ENCODE measurements at regions not wholly inside any gene's neighbourhood (a gene's known extent, or its start where the extent isn't known, plus 50 kb on each side); places are given as distances from the start of the nearest gene placed in this dataset.
"Not testable (repeated sequence)": the region's sequence is repeated elsewhere in the genome, so short reads cannot be mapped to it uniquely, and the experiment has no call there.

DNA sequence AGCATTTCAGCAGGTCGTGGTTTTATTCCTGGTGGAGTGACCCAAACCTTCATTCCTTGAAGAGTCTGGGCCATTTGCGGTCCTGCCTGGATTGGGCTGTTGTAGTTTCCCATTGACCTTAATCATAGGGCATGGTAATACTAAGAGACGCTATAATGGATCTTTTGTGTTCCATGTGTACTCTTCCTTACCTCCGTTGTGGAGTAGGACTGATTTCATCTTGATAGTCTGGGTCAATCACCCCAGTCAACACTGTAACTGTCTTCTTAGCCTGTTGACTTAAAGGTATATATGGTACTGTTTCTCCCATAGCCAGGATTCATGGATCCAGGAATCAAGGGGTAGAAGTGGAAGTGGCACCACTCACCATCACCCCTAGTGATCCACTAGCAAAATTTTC is 643.6 kb downstream of the PLOD2 start:
- not testable (repeated sequence) for DNase-seq

DNA sequence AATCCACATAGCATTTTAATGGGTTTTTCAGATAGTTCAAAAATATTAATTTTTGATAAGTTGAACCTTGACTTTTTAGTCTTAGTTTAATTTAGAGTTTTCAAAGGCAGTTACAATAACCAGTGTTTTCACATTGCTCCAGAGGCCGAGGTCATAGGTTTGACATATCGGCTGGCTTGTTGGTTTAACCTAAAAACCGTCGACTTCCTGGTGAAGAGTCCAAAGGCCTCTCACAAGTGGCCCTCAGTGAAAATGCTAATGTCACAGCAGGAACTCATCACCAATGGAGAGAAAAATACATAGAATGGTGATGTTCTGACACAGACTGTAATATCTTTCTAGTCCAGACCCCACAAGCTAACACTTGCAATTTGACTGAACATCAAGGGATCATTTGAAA is 642.3 kb downstream of the PLOD2 start:
- DNase-seq = no peak

- no peak for DNase-seq
Observed at GRCh38 chr3:145519398-145520047, 641.5 kb downstream of the PLOD2 start.

DNA sequence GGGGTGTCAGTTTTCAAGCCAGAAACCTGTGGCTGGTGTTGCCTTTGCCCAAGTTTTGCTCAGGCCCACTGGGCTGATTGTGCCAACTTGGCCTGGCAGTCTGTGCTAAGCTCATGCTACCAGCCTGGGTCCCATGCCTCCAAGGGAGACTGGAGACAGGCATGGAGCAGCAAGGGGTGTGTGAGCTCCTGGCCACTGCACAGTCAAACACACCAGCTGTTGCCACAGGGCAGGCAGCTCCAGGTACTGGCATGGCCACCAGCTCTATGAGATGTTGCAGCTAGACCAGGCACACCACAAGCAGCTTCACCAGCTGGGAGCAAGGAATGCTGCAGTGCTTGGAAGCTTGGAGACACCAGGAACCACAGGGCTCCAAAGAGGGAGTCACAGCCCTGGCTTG is 638.8 kb downstream of the PLOD2 start:
- DNase-seq = no peak

GRCh38 chr3:145522893-145523651 is 637.9 kb downstream of the PLOD2 start:
- no peak for DNase-seq

- DNase-seq = no peak
Observed at GRCh38 chr3:145531548-145531947, 629.4 kb downstream of the PLOD2 start.

DNA sequence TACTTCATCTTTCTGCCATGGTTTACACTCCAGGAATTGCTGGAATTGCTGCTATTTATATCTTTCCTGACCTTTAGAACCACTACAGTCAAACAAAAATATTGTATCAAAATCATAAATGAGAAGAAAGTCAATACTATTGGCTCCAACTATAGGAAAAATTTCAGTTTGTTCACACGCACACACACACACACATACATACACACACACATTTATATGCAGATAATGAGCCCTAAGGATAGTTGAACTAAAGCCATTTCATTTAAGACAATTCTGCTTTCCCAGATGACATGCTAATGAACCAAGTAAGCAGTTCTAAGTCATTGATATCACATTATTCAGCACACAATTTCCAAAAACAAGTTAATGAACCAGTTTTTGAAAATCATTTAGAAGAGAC is 627.3 kb downstream of the PLOD2 start:
- no peak for DNase-seq

GRCh38 chr3:145536461-145536860 is 624.5 kb downstream of the PLOD2 start:
- no peak for DNase-seq

DNA sequence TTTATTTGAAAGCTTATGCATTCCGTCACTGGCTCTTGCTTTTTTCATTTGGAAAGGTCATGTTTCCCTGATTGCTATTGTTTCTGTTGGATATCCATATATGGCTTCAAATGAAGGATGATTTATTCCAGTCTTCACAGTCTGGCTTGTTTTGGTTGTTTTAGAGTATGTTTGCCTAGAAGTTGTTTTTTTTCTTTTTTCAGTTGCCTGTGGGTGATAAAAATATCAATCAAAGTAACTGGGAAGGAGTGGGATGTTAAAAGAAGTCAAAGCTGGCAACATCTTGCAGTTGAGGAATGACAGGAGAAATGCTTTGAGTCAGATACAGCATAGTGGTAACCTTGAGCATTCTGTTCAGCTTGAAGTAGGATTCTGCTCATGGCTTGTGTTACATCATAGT is 610.5 kb downstream of the PLOD2 start:
- no peak for DNase-seq

DNA sequence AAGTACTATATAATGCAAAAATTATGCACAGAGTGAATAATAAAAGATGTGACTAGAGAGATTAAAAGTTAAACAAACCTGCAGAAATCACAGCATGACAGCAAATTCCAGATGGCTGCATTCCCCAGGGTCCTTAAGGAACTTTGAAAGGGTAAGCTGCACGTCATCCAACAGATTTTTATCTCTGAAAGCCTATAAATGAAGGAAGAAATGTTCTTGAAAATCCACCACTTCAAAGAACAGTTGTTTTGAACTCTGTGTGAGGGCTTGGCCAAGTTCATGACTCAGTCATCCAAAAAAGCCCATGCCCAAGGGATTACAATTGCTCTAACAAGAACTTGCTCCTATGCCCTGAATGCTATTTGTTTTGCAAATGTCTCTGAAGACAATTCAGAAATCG is 603.6 kb downstream of the PLOD2 start:
- no peak for DNase-seq

GRCh38 chr3:145578471-145578870 is 582.5 kb downstream of the PLOD2 start:
- DNase-seq = no peak

DNA sequence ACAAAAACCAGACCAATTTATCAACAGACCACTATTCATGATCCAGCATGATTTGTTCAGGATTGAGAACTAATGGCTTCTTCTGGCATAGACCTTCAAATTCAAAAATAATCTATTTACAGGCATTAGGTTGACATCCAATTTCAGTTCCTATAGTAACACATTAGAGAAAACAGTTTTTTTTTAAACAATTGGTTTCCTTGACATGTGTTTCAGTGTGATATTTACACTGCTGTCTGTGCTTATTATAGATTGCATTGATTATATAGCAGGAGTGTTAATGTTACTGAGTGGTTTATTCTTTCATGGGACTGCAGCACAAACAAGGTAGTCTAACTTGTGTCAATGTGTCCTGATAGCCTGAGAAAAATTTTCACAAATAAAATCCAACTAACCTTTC is 579.3 kb downstream of the PLOD2 start:
- no peak for DNase-seq

- DNase-seq = no peak
Observed at GRCh38 chr3:145604851-145605250, 556.1 kb downstream of the PLOD2 start.

DNA sequence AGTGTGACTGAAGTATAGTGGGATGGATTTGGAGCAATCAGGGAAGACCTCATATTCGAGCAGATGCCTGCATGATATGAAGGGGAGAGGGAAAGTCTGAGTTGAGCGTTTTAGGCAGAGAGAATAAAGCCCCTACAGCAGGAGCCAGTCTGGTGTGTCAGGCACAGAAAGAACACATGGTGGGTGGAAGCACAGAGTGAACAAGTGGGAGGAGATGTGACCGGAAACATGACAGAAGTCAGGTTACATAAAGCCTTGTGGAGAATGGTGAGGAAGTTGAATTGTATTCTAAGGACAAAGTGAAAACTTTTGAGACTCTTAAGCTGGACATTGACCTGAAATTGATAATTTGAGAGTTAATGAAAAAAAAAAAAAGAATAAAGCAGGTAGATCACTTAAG is 541.0 kb downstream of the PLOD2 start:
- no peak for DNase-seq

- no peak for DNase-seq
Observed at GRCh38 chr3:145620486-145620885, 540.5 kb downstream of the PLOD2 start.

DNA sequence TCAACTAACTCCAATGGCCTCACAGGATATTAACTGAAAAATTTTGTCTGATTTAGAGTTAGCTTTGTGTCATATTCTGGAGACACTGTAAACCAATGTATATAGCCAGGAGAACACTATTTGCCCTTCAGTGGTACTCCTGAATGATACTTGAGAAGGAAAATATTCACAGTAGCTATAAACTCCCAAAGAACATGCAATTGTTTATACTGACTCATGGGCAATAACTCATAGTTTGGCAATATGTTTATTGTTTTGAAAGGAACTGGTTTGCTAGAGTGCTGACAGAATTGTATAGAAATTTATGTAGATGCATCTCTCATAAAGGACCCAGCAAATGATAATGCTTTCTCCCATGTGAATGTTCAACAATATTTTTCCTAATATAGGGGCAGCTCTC is 537.6 kb downstream of the PLOD2 start:
- DNase-seq = no peak

DNA sequence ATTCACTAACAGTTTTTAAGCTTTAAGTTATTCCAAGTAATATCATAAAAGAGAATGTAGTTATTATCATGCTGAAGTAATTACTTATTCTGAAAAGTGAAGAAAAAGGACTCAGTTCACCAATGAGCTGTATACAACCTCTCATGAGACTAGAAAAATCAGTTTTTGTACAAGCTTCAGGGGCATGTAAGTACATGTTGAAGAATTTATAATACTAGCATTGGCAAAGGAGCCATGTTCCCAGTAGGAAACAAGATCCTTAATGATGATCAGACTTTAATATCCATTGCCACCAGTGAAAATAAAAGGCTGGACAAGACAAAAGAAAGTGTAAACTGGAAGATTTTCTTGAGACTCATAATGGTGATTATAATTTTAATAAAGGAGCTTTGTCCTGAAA is 532.8 kb downstream of the PLOD2 start:
- DNase-seq = no peak

DNA sequence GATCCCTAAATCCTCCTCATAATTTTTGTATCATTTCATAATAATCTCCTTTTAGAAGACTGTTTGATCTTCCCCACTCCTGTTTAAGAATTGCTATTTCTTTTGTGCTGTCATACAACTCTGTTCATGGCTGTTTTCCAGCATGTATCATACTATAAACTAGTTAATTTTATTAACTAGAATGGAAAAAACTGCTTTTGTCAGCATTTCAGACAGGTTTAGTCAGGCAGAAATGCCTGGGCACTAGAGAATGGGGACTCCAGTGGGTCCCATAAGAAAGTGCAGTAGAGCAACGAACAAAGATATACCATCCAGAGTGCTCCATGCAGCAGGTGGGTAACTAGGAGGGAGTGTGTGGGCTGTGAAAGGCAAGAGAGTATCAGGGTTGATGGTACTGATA is 523.9 kb downstream of the PLOD2 start:
- DNase-seq = no peak

DNA sequence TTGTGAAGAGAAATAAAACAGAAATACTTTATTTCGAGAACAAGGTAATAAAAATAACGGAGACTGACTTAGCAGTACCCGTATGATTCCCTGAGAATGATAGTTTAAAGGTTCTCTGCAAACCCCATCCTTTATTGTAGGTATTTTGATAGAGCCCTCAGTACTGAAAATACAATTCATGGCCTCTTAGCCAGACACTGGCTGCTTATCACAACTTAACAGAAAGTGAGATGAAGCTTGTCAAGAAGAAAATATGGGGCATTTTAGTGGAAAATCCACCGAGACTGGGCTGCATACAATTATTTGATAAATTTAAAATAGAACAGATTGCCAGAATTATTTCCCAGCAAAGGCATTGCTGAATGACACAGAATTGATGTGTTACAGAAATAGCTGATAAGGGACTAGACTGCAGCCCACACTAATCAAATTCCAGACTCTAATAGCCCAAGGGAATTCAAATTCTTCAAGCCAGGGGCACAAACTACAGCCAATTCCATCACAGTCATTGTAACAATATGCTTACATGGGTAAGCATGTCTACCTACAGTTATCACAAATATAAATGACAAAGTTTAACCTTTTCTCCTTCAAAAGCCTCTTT is 521.9 kb downstream of the PLOD2 start:
- no peak for DNase-seq

DNA sequence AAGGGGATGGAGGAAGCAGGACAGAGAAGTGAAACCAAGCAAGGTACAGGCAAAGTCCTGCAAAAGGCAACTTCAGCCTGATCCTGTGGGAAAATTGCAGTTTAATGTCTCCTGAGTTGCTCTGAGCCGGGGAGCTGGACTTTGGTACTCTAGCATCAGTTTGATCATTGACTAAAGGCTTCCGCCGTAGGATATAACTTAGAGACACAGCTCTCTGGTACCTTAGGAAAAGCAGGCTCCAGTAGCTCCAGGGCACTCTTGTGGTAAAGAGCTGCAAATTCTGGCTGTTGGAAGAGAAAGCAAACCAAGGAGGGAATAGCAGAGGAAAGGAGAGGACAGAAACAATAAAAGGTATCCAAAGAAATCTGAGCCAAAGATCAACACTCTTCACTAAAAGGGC is 521.1 kb downstream of the PLOD2 start:
- no peak for DNase-seq

DNA sequence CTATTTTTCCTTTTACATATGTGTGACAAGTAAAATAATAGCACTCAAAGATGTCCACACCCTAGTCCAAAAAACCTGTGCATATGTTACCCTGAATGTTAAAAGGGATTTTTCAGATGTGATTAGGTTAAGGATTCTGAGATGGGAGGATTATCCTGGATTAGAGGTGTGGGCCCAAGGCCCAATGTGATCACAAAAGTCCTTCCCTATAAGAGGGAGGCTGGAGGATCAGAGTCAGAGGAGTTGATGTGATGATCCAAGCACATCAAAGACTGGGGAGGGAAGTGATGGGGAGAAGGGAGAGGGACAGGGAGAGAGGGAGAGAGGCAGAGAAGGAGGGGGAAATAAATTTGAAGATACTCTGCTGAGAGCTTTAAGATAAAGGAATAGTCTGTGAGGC is 512.6 kb downstream of the PLOD2 start:
- no peak for DNase-seq

DNA sequence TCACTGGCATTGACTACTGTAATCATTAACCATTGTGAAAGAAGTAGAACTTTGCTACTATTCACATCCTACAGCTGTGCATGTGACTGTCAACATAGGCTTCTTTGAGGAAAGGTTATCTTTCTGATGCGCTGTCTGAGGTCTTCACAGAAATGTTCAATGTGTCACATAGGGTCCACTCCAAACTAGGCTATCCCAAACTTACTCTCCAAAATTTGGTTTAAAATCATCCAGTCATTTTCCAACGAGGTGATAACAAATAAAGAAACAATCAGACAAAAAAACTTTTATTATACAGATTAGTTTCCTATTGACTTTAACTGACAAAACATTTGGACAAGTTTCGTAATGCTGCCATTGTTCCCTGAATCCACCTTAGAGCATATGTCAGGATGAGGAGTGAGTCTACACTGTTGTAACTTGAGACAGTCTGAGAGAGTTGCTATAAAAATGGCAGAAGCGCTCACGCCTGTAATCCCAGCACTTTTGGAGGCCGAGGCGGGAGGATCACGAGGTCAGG is 511.6 kb downstream of the PLOD2 start:
- no peak for DNase-seq

DNA sequence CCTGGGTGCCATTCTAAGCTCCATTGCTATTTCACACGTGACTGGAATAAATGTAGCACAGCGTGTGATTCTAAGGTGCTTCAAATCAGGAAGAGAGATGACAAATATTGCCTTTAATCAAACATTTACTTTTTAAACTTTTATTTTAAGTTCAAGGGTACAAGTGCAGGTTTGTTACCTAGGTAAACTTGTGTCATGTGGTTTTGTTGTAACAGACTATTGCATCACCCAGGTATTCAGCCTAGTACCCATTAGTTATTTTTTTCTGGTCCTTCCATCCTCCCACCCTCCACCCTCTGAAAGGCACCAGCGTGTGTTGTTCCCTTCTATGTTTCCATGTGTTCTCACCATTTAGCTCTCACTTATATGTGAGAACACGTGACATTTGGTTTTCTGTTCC is 510.8 kb downstream of the PLOD2 start:
- no peak for DNase-seq

DNA sequence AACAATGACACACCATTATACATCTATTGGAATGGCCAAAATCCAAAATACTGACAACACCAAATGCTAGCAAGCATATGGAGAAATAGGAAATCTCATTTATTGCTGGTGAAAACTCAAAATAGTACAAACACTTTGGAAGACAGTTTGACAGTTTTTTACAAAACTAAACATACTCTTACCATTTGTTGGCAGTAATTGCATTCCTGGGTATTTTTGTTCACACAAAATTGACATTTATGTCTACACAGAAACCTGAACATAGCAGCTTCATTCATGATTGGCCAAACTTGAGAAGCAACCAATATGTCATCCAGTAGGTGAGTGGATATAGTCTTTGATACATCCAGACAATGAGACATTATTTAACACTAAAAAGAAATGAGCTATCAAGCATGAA is 489.9 kb downstream of the PLOD2 start:
- DNase-seq = no peak

All from AML-193 (cell line).